ENCODE measurements at regions not wholly inside any gene's neighbourhood (a gene's known extent, or its start where the extent isn't known, plus 50 kb on each side); places are given as distances from the start of the nearest gene placed in this dataset.

DNA sequence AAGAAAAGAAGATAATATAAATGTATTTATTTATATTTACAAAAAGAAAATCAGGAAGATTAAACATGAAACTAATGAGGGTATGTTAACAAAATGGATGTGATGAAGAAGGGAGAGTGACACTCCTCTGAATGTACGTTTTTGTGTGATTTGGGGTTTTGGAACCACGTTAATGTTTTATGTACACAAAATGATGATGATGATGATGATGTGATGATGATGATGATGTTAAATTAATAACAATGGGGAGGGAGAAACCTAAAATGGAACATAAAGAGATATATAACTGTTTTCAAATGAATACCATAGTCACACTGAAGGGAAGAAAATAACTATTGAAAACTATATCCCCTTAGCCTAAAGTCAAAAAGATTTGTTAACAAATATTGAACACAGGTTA is 143.1 kb downstream of the RCN1 start:
- TF ChIP-seq CTCF (IDR thresholded peaks at IDR 0.05; ENCODE audit: insufficient read depth, low read length, poor library complexity, severe bottlenecking) = no peak
- TF ChIP-seq EZH2phosphoT487 (conservative IDR thresholded peaks at IDR 0.05; ENCODE audit: low read length) = no peak
